HCT116 (cell line): ENCODE measurements at regions not wholly inside any gene's neighbourhood (a gene's known extent, or its start where the extent isn't known, plus 50 kb on each side); places are given as distances from the start of the nearest gene placed in this dataset.

Experiments
- ATAC-seq: fragments of 200-7000 bp; cut with Tn5 transposase; 2 replicates; pipeline ENCODE4 v1.9.1; 2020; ENCODE audit warnings: mild to moderate bottlenecking, moderate library complexity
- BruUV-seq: library from RNA; stranded (reverse); fragments of 400-500 nt; replicated peaks from 2 replicates; lab custom pipeline; 2021; lab: Mats Ljungman, UMichigan
- CTCF ChIA-PET: fragments of 300-600 bp; sonication (Branson Sonifier 250); formaldehyde crosslinking; loops from one replicate; lab custom pipeline; 2021; ENCODE audit warnings: antibody characterized with exemption; lab: Charles Lee
- POLR2A ChIA-PET: fragments of 300-600, 350-600 bp; sonication (Branson Sonifier 250); formaldehyde crosslinking; loops from one replicate; lab custom pipeline; 2021; ENCODE audit warnings: antibody characterized with exemption; lab: Charles Lee
- RAD21 ChIA-PET, 2 experiments: fragments of 300-600 bp; sonication (Branson Sonifier 250); formaldehyde crosslinking; loops; one replicate each; lab custom pipeline; 2023; ENCODE audit warnings: low total read pairs in 2 of 2; ENCODE audit not compliant: uncharacterized antibody in 2 of 2, unreplicated experiment in 2 of 2, low non-redundant PET in 1 of 2; lab: Charles Lee
- DNase-seq: peaks from one replicate; pipeline ENCODE4 v3.0.0-alpha.2; 2010; ENCODE audit warnings: low read depth, low spot score
- H2AFZ ChIP-seq: fragments of 200-600 bp; shearing (Covaris generic), sonication (generic); 2 replicates; pipeline ENCODE4 v1.6.1; 2017; ENCODE audit warnings: low read depth, mixed run types, mixed read lengths, antibody characterized with exemption, low read length; ENCODE audit not compliant: poor library complexity, severe bottlenecking
- H3K27ac ChIP-seq: 2 replicates; pipeline ENCODE4 v1.5.1; 2012; ENCODE audit warnings: low read depth, low read length
- H3K27me3 ChIP-seq: fragments of 200-600 bp; sonication (generic); 2 replicates; pipeline ENCODE4 v1.6.1; 2016; ENCODE audit warnings: mixed run types, low read length, mixed read lengths; ENCODE audit not compliant: insufficient read depth
- H3K36me3 ChIP-seq, 2 experiments: fragments of 200-500 bp in 1 of 2; fragments of 200-600 bp in 1 of 2; sonication (Bioruptor generic) in 1 of 2; sonication (generic) in 1 of 2; 2 replicates each; pipeline versions ENCODE4 v1.5.1 to v1.6.1; 2014 to 2016; ENCODE audit warnings: low read length in 2 of 2, inconsistent platforms in 1 of 2, mixed read lengths in 1 of 2, mixed run types in 1 of 2; ENCODE audit not compliant: insufficient read depth in 2 of 2, control insufficient read depth in 1 of 2
- H3K4me1 ChIP-seq, 2 experiments: fragments of 200-600 bp in 1 of 2; sonication (generic) in 1 of 2; 2 replicates each; pipeline versions ENCODE4 v1.5.1 to v1.6.1; 2012 to 2017; ENCODE audit warnings: low read length in 2 of 2, inconsistent platforms in 1 of 2, mild to moderate bottlenecking in 1 of 2, mixed read lengths in 1 of 2, mixed run types in 1 of 2, moderate library complexity in 1 of 2; ENCODE audit not compliant: insufficient read depth in 2 of 2, control insufficient read depth in 1 of 2
- H3K4me2 ChIP-seq: fragments of 200-600 bp; sonication (generic); 2 replicates; pipeline ENCODE4 v1.6.1; 2017; ENCODE audit warnings: mixed run types, low read length, mixed read lengths
- H3K4me3 ChIP-seq, 2 experiments: fragments of 200-600 bp in 1 of 2; sonication (generic) in 1 of 2; replicated peaks in 1 of 2; 2 replicates each; pipeline ENCODE4 v1.5.1; 2011 to 2016; ENCODE audit warnings: low read length in 2 of 2, control low read depth in 1 of 2, low read depth in 1 of 2, mild to moderate bottlenecking in 1 of 2, mixed read lengths in 1 of 2, mixed run types in 1 of 2
- H3K79me2 ChIP-seq: fragments of 200-600 bp; sonication (generic); 2 replicates; pipeline ENCODE4 v1.6.1; 2017; ENCODE audit warnings: mild to moderate bottlenecking, mixed run types, low read length, moderate library complexity, mixed read lengths; ENCODE audit not compliant: insufficient read depth
- H3K9ac ChIP-seq: fragments of 200-600 bp; sonication (generic); 2 replicates; pipeline ENCODE4 v1.6.1; 2016; ENCODE audit warnings: low read length, mixed read lengths
- H3K9me2 ChIP-seq: fragments of 200-600 bp; sonication (generic), shearing (Covaris generic); 2 replicates; pipeline ENCODE4 v1.6.1; 2017; ENCODE audit warnings: mixed run types, mild to moderate bottlenecking, moderate library complexity; ENCODE audit not compliant: insufficient read depth
- H3K9me3 ChIP-seq, 2 experiments: fragments of 200-500 bp in 1 of 2; fragments of 200-600 bp in 1 of 2; sonication (Bioruptor generic) in 1 of 2; sonication (generic) in 1 of 2; 2 replicates each; pipeline ENCODE4 v1.6.1; 2014 to 2017; ENCODE audit warnings: low read length in 2 of 2, mixed read lengths in 2 of 2, inconsistent platforms in 1 of 2, low read depth in 1 of 2, mild to moderate bottlenecking in 1 of 2, mixed run types in 1 of 2, moderate library complexity in 1 of 2; ENCODE audit not compliant: control insufficient read depth in 1 of 2, insufficient read depth in 1 of 2
- H4K20me1 ChIP-seq: fragments of 200-600 bp; sonication (generic), shearing (Covaris generic); 2 replicates; pipeline ENCODE4 v1.6.1; 2017; ENCODE audit warnings: mixed run types, mild to moderate bottlenecking, moderate library complexity; ENCODE audit not compliant: insufficient read depth
- CTCF ChIP-seq, 3 experiments: fragments of 200-600 bp in 1 of 3; sonication (generic) in 1 of 3; IDR thresholded peaks in 2 of 3; conservative IDR thresholded peaks in 1 of 3; 2 replicates each; pipeline ENCODE4 v1.5.1; 2012 to 2017; ENCODE audit warnings: low read depth in 2 of 3, low read length in 2 of 3, antibody characterized with exemption in 1 of 3, borderline replicate concordance in 1 of 3, control low read depth in 1 of 3, mild to moderate bottlenecking in 1 of 3, mixed read lengths in 1 of 3, mixed run types in 1 of 3, moderate library complexity in 1 of 3; ENCODE audit not compliant: insufficient read depth in 1 of 3
- FOSL1 ChIP-seq: IDR thresholded peaks from 2 replicates; pipeline ENCODE4 v1.6.1; 2012; ENCODE audit warnings: low read depth
- JUND ChIP-seq: IDR thresholded peaks from 2 replicates; pipeline ENCODE4 v1.6.1; 2012
- MAX ChIP-seq: IDR thresholded peaks from 2 replicates; pipeline ENCODE4 v1.6.1; 2012
- POLR2A ChIP-seq: IDR thresholded peaks from 2 replicates; pipeline ENCODE4 v1.7.0; 2011; ENCODE audit warnings: borderline replicate concordance; ENCODE audit not compliant: insufficient read depth, insufficient read length; ENCODE audit errors: extremely low read depth
- POLR2AphosphoS5 ChIP-seq: IDR thresholded peaks from 2 replicates; pipeline ENCODE4 v1.6.1; 2011; ENCODE audit warnings: mild to moderate bottlenecking, low read depth, low read length, moderate library complexity
- RAD21 ChIP-seq: IDR thresholded peaks from 2 replicates; pipeline ENCODE4 v1.6.1; 2012; ENCODE audit warnings: low read depth, mild to moderate bottlenecking
- SRF ChIP-seq: IDR thresholded peaks from 2 replicates; pipeline ENCODE4 v1.6.1; 2012; ENCODE audit warnings: low read depth
- TCF7L2 ChIP-seq: IDR thresholded peaks from 2 replicates; pipeline ENCODE4 v1.7.0; 2011; ENCODE audit warnings: borderline replicate concordance, inconsistent platforms; ENCODE audit not compliant: insufficient read depth, insufficient read length; ENCODE audit errors: extremely low read depth
- ZFX ChIP-seq: fragments of 450-650 bp; IDR thresholded peaks from 2 replicates; pipeline ENCODE4 v1.6.1; 2017
- intact Hi-C: fragments of 100-400 bp; cut with micrococcal nuclease; formaldehyde crosslinking; loops from 2 replicates; pipeline ENCODE4 v1.10.0; 2022
- TF ChIP-seq, protein P1 (sequence below): IDR thresholded peaks from 2 replicates; pipeline ENCODE4 v1.6.1; 2012

- Histone ChIP-seq H3K9me3 (peaks cover 3 to 18% of the 10 kb centered on the region in 2 experiments; a peak in 1 of 4 replicates), H3K4me2 (no peak overlapping the region), H3K36me3 (no peaks in the 10 kb centered on the region), H3K27me3 (no peaks in the 10 kb centered on the region), H3K79me2 (no peaks in the 10 kb centered on the region), H3K27ac (no peak overlapping the region), H3K9me2 (no peaks in the 10 kb centered on the region), H4K20me1 (no peaks in the 10 kb centered on the region), H3K4me1 (no peaks in the 10 kb centered on the region), H2AFZ (no peak overlapping the region), H3K9ac (no peak overlapping the region), H3K4me3 (no peak overlapping the region)
- RAD21 ChIA-PET, result no interaction called here
- POLR2A ChIA-PET, result no interaction called here
- BruUV-seq, result no TSS peak
- CTCF ChIA-PET, result no interaction called here
- ATAC-seq (no peak), DNase-seq (no peak)
- TF ChIP-seq FOSL1, result no peak
- TF ChIP-seq CTCF (IDR thresholded peaks at IDR 0.05 in 2 of 3, conservative IDR thresholded peaks at IDR 0.05 in 1 of 3; ENCODE audit: borderline replicate concordance in 1 of 3, insufficient read depth in 1 of 3, low read depth in 2 of 3, low read length in 2 of 3), result 0 out of 6 replicates have a peak, but pooled peaks of 1 of the 3 experiments have one; percentile 11
- TF ChIP-seq MAX, result no peak
- TF ChIP-seq JUND, result no peak
- no peak for TF ChIP-seq POLR2A
- no peak for TF ChIP-seq RAD21
- TF ChIP-seq, protein P1, sequence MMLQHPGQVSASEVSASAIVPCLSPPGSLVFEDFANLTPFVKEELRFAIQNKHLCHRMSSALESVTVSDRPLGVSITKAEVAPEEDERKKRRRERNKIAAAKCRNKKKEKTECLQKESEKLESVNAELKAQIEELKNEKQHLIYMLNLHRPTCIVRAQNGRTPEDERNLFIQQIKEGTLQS, result no peak
- intact Hi-C loops, result no loop called here
Observed at GRCh38 chr3:76024640-76025039, 239.3 kb upstream of the ZNF717 start.

GRCh38 chr3:76025561-76025960 lies 240.2 kb upstream of the ZNF717 start:
- H3K36me3 ChIP-seq, result no peaks in the 10 kb centered on the region
- RAD21 ChIA-PET, result no interaction called here
- H3K9me3 ChIP-seq, result peaks cover 3 to 18% of the 10 kb centered on the region in 2 experiments; a peak in 1 of 4 replicates
- no peaks in the 10 kb centered on the region for H3K27me3 ChIP-seq
- H3K27ac ChIP-seq, result no peak overlapping the region
- intact Hi-C loops, result no loop called here
- BruUV-seq, result no TSS peak
- no peaks in the 10 kb centered on the region for H3K79me2 ChIP-seq
- no peak overlapping the region for H2AFZ ChIP-seq
- POLR2A ChIA-PET, result no interaction called here
- H3K9ac ChIP-seq, result no peak overlapping the region
- H3K9me2 ChIP-seq, result no peaks in the 10 kb centered on the region
- no peaks in the 10 kb centered on the region for H4K20me1 ChIP-seq
- no peak overlapping the region for H3K4me2 ChIP-seq
- no peaks in the 10 kb centered on the region for H3K4me1 ChIP-seq
- no peak overlapping the region for H3K4me3 ChIP-seq
- CTCF ChIA-PET, result no interaction called here
- TF ChIP-seq ZFX, result no peak
- TF ChIP-seq TCF7L2, result no peak
- TF ChIP-seq SRF, result no peak
- TF ChIP-seq POLR2AphosphoS5, result no peak
- TF ChIP-seq CTCF (IDR thresholded peaks at IDR 0.05 in 2 of 3, conservative IDR thresholded peaks at IDR 0.05 in 1 of 3; ENCODE audit: borderline replicate concordance in 1 of 3, insufficient read depth in 1 of 3, low read depth in 2 of 3, low read length in 2 of 3), result no peak
- ATAC-seq, result no peak
- no peak for DNase-seq
